Trophoblast cell (in vitro differentiated cells and primary cell): ENCODE measurements at regions not wholly inside any gene's neighbourhood (a gene's known extent, or its start where the extent isn't known, plus 50 kb on each side); places are given as distances from the start of the nearest gene placed in this dataset.

Source experiments
- DNase-seq, 2 donors: peaks; one replicate each; pipeline ENCODE4 v3.0.0-alpha.2; 2016
- H2AFZ ChIP-seq: 2 replicates; pipeline ENCODE4 v1.6.1; 2013; ENCODE audit warnings: low read length, moderate library complexity, mild to moderate bottlenecking; ENCODE audit not compliant: insufficient read depth, poor library complexity
- H2AK5ac ChIP-seq: 2 replicates; pipeline ENCODE4 v1.6.1; 2013; ENCODE audit warnings: mild to moderate bottlenecking, low read length
- H2BK120ac ChIP-seq: 2 replicates; pipeline ENCODE4 v1.6.1; 2013; ENCODE audit warnings: low read length, mild to moderate bottlenecking, moderate library complexity; ENCODE audit not compliant: insufficient read depth, poor library complexity
- H2BK12ac ChIP-seq: 2 replicates; pipeline ENCODE4 v1.6.1; 2013; ENCODE audit warnings: mild to moderate bottlenecking, low read length, moderate library complexity
- H2BK5ac ChIP-seq: 2 replicates; pipeline ENCODE4 v1.6.1; 2013; ENCODE audit warnings: low read length, low read depth, moderate library complexity, mild to moderate bottlenecking; ENCODE audit not compliant: poor library complexity
- H3K14ac ChIP-seq: 2 replicates; pipeline ENCODE4 v1.6.1; 2013; ENCODE audit warnings: mild to moderate bottlenecking, low read length
- H3K18ac ChIP-seq: 2 replicates; pipeline ENCODE4 v1.6.1; 2013; ENCODE audit warnings: mild to moderate bottlenecking, low read length
- H3K23ac ChIP-seq: 2 replicates; pipeline ENCODE4 v1.6.1; 2013; ENCODE audit warnings: low read length
- H3K27ac ChIP-seq: 2 replicates; pipeline ENCODE4 v1.5.1; 2013; ENCODE audit warnings: low read depth, mild to moderate bottlenecking, inconsistent platforms, low read length, moderate library complexity
- H3K27me3 ChIP-seq: 2 replicates; pipeline ENCODE4 v1.6.1; 2013; ENCODE audit warnings: inconsistent platforms, mild to moderate bottlenecking, low read length, moderate library complexity; ENCODE audit not compliant: insufficient read depth
- H3K36me3 ChIP-seq, 2 experiments: 1 replicate in 1 of 2; 2 replicates in 1 of 2; pipeline ENCODE4 v1.6.1; 2013; ENCODE audit warnings: low read length in 2 of 2, mild to moderate bottlenecking in 2 of 2, moderate library complexity in 1 of 2; ENCODE audit not compliant: insufficient read depth in 2 of 2, control insufficient read depth in 1 of 2
- H3K4ac ChIP-seq: 2 replicates; pipeline ENCODE4 v1.6.1; 2013; ENCODE audit warnings: low read depth, mild to moderate bottlenecking, low read length, moderate library complexity
- H3K4me1 ChIP-seq, 2 experiments: 1 replicate in 1 of 2; 2 replicates in 1 of 2; pipeline ENCODE4 v1.6.1; 2013; ENCODE audit warnings: low read length in 2 of 2, mild to moderate bottlenecking in 2 of 2, moderate library complexity in 1 of 2; ENCODE audit not compliant: insufficient read depth in 2 of 2, control insufficient read depth in 1 of 2
- H3K4me2 ChIP-seq: 2 replicates; pipeline ENCODE4 v1.6.1; 2013; ENCODE audit warnings: inconsistent platforms, mild to moderate bottlenecking, low read length, moderate library complexity
- H3K4me3 ChIP-seq: 2 replicates; pipeline ENCODE4 v1.5.1; 2013; ENCODE audit warnings: mild to moderate bottlenecking, low read depth, low read length, inconsistent platforms
- H3K79me1 ChIP-seq: one replicate; pipeline ENCODE4 v1.6.1; 2013; ENCODE audit warnings: low read length
- H3K79me2 ChIP-seq: 2 replicates; pipeline ENCODE4 v1.6.1; 2013; ENCODE audit warnings: low read length, mild to moderate bottlenecking; ENCODE audit not compliant: control insufficient read depth, insufficient read depth, poor library complexity
- H3K9ac ChIP-seq: 2 replicates; pipeline ENCODE4 v1.6.1; 2013; ENCODE audit warnings: mild to moderate bottlenecking, low read length
- H3K9me3 ChIP-seq: 2 replicates; pipeline ENCODE4 v1.6.1; 2013; ENCODE audit warnings: low read depth, mild to moderate bottlenecking, control low read depth, inconsistent platforms, low read length; ENCODE audit not compliant: insufficient read depth
- H4K12ac ChIP-seq: 2 replicates; pipeline ENCODE4 v1.6.1; 2013; ENCODE audit warnings: low read depth, mild to moderate bottlenecking, low read length, moderate library complexity
- H4K8ac ChIP-seq: 2 replicates; pipeline ENCODE4 v1.6.1; 2013; ENCODE audit warnings: low read depth, mild to moderate bottlenecking, low read length, moderate library complexity
- H4K91ac ChIP-seq: one replicate; pipeline ENCODE4 v1.6.1; 2013; ENCODE audit warnings: low read depth, mild to moderate bottlenecking, low read length, moderate library complexity
- WGBS: extraction: QIAGEN DNeasy Blood & Tissue Kit; methylation state at CpG from one replicate; pipeline ENCODE4 v1.1.7; 2013; ENCODE audit warnings: missing lambda C conversion rate; ENCODE audit not compliant: insufficient read length, insufficient coverage; ENCODE audit errors: extremely low coverage; 5-methylcytosine and 5-hydroxymethylcytosine counted together

DNA sequence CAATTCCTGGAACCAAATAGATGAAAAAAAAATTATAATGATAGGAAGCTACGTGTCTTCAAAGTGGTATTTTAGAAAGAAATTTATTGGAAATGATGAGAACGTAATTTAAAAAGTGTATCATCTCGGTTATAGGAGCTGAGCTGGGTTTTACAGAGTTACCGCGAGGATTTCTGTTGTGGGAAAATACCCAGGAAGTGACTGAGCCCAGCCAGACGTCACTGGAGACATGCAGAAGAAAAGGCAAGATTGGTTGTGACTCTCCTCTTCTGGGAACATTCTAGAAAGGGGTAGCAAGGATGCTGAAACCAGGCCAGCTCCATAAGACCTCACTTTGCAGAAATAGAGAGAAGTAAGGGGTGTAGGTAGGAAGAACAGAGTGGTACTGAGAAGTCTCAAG is 95.9 kb upstream of the ADGRF1 start:
- Histone ChIP-seq H3K23ac (no peak overlapping the region), H3K27ac (peak overlapping the region; percentile 30), H3K4ac (no peak overlapping the region), H3K14ac (peak overlapping the region; percentile 36), H2AK5ac (peak overlapping the region; percentile 13), H3K9me3 (no peaks in the 10 kb centered on the region), H4K8ac (no peak overlapping the region), H3K27me3 (no peaks in the 10 kb centered on the region), H4K91ac (peak overlapping the region; percentile 84), H4K12ac (peak overlapping the region; percentile 7), H2BK5ac (peak overlapping the region; percentile 6), H2AFZ (peak overlapping the region; percentile 48), H3K36me3 (no peaks in the 10 kb centered on the region), H3K79me1 (peaks cover 29% of the 10 kb centered on the region), H3K9ac (no peak overlapping the region), H3K79me2 (no peaks in the 10 kb centered on the region), H3K4me1 (peaks cover 13 to 23% of the 10 kb centered on the region in 2 experiments), H3K18ac (no peak overlapping the region), H2BK120ac (peak overlapping the region; percentile 59), H2BK12ac (peak overlapping the region; percentile 13), H3K4me3 (no peak overlapping the region), H3K4me2 (no peak overlapping the region)
- no peak for DNase-seq
- 100% methylated on average over 3 of the region's 6 CpGs for WGBS

DNA sequence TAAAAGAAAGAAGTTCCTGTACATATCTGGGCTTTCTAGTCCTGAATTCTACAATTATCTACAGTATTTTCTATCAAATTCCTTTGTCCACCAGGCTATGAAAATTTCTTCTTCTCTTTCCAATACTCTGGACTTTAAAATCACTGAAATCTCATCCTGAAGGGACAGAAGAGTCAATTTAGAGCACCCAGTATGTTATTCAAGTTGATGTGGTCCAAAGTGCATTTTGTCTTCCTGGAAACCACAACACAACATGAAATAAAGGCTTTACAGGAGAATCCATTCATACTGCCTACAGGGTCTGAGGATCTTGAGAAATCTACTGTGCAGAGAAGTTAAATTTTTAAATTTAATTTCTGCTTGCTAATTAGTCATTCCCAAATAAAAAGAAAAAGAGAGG is 94.9 kb upstream of the ADGRF1 start:
- Histone ChIP-seq H3K36me3 (no peaks in the 10 kb centered on the region), H3K9ac (no peak overlapping the region), H3K27ac (no peak overlapping the region), H4K91ac (no peak overlapping the region), H3K9me3 (no peaks in the 10 kb centered on the region), H4K12ac (no peak overlapping the region), H2BK12ac (no peak overlapping the region), H3K4me1 (peaks cover 17 to 26% of the 10 kb centered on the region in 2 experiments), H2AK5ac (no peak overlapping the region), H3K27me3 (no peaks in the 10 kb centered on the region), H4K8ac (no peak overlapping the region), H2BK5ac (no peak overlapping the region), H3K79me1 (peaks cover 37% of the 10 kb centered on the region), H3K4me3 (no peak overlapping the region), H3K23ac (no peak overlapping the region), H3K4ac (no peak overlapping the region), H3K18ac (no peak overlapping the region), H2AFZ (no peak overlapping the region), H3K14ac (no peak overlapping the region), H2BK120ac (no peak overlapping the region), H3K79me2 (peaks cover 1% of the 10 kb centered on the region), H3K4me2 (no peak overlapping the region)
- no peak for DNase-seq

DNA sequence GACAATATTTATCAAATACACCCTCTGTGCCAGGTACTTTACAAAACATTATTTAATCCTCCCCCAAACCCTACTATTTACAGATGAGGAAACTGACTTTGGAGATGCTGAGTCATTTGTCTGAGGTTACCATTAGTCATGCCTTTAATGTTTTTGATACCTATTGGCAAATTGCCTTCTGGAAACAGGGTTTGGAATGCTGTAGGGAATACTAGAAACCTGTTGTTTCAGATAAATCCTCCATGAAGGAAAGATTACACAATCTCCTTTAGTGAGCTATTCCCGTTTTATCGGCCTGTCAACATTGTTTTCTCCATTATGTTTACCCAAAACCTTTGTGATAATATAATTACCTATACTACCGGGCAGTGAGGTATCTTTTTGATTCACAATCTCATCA is 93.6 kb upstream of the ADGRF1 start:
- Histone ChIP-seq H2BK120ac (peak overlapping the region; percentile 80), H3K79me2 (peaks cover 4% of the 10 kb centered on the region), H3K14ac (no peak overlapping the region), H3K4me3 (no peak overlapping the region), H3K27me3 (no peaks in the 10 kb centered on the region), H3K9ac (no peak overlapping the region), H3K23ac (no peak overlapping the region), H3K18ac (no peak overlapping the region), H4K12ac (no peak overlapping the region), H4K8ac (no peak overlapping the region), H3K27ac (peak overlapping the region; percentile 84), H3K4ac (no peak overlapping the region), H3K36me3 (no peaks in the 10 kb centered on the region), H2BK5ac (no peak overlapping the region), H3K4me1 (peaks cover 19 to 28% of the 10 kb centered on the region in 2 experiments), H3K9me3 (no peaks in the 10 kb centered on the region), H3K79me1 (peaks cover 40% of the 10 kb centered on the region), H4K91ac (no peak overlapping the region), H2AFZ (no peak overlapping the region), H2AK5ac (no peak overlapping the region), H2BK12ac (no peak overlapping the region), H3K4me2 (no peak overlapping the region)
- DNase-seq: peak; percentile 54 to 95
- no CpG with 5 or more reads among the region's 3 CpGs for WGBS

DNA sequence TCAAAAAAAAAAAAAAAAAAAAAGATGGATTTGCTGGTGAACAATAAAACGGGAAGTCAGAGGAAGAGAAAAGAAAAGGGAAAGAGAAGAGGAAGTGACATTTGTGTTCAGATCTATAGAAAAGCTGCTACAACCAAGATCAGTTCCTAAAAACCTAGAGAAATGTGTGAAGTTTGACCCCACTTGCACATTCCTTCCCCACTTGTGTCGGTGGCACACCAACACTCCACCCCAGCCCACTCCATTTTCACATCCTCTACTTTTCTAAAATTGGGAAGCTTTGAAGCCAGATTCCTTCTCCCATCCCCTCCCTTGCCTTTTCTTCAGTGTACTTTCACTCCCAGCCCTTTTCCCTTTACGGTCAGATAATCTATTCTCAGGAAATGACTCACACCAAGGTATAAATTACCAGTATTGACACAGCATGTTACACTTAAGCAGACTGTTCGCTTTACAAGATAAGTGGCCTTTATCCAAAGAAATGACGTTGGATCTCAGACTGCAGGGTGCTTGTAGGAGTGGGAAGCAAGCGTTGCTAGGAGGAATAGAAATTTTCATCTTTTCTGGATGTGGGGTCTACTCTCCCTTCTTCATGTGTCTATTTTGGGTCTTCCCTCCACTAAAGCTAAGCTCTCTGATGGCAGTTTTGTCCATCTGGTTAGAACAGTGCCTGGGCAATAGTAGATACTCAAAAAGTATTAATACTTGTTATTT is 92.5 kb upstream of the ADGRF1 start:
- Histone ChIP-seq H2BK5ac (peak overlapping the region; percentile 92), H4K91ac (peak overlapping the region; percentile 83), H4K12ac (no peak overlapping the region), H3K79me2 (peaks cover 4% of the 10 kb centered on the region), H3K14ac (peak overlapping the region; percentile 77), H3K4me2 (peak overlapping the region; percentile 1), H3K79me1 (peaks cover 48% of the 10 kb centered on the region), H4K8ac (peak overlapping the region; percentile 73), H3K18ac (no peak overlapping the region), H3K9me3 (no peaks in the 10 kb centered on the region), H3K23ac (no peak overlapping the region), H3K4ac (peak overlapping the region; percentile 50), H3K27me3 (no peaks in the 10 kb centered on the region), H2BK12ac (peak overlapping the region; percentile 91), H2BK120ac (peak overlapping the region; percentile 84), H2AFZ (no peak overlapping the region), H3K27ac (peak overlapping the region; percentile 95), H2AK5ac (no peak overlapping the region), H3K36me3 (no peaks in the 10 kb centered on the region), H3K9ac (no peak overlapping the region), H3K4me1 (peaks cover 25 to 34% of the 10 kb centered on the region in 2 experiments), H3K4me3 (no peak overlapping the region)
- WGBS: no CpG with 5 or more reads among the region's 6 CpGs
- DNase-seq: peak in 1 of 2 donors; percentile 72
